ENCODE measurements at regions not wholly inside any gene's neighbourhood (a gene's known extent, or its start where the extent isn't known, plus 50 kb on each side); places are given as distances from the start of the nearest gene placed in this dataset.

DNA sequence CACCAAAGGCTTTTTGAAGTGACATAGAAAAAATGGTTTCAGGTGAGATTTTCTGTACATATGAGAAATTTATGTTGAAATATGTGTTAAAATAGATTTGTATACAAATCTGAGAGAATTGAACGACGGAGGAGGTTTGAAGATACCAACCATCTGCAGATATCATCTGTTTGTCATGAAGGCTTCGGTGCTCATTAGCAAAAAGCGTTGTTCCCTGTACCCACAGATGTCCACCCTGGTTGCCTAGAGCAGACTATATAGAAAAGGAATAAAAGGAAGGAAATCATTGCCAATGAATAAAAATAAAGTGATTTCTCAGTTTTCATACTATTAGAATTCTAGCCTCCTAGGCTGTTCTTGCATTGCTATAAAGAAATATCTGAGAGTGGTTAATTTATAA, 2262.8 kb upstream of the ACO1 start:
- no peak for TF ChIP-seq EZH2phosphoT487 (IDR thresholded peaks at IDR 0.05; ENCODE audit: borderline replicate concordance, low read length)
- TF ChIP-seq, protein P1, sequence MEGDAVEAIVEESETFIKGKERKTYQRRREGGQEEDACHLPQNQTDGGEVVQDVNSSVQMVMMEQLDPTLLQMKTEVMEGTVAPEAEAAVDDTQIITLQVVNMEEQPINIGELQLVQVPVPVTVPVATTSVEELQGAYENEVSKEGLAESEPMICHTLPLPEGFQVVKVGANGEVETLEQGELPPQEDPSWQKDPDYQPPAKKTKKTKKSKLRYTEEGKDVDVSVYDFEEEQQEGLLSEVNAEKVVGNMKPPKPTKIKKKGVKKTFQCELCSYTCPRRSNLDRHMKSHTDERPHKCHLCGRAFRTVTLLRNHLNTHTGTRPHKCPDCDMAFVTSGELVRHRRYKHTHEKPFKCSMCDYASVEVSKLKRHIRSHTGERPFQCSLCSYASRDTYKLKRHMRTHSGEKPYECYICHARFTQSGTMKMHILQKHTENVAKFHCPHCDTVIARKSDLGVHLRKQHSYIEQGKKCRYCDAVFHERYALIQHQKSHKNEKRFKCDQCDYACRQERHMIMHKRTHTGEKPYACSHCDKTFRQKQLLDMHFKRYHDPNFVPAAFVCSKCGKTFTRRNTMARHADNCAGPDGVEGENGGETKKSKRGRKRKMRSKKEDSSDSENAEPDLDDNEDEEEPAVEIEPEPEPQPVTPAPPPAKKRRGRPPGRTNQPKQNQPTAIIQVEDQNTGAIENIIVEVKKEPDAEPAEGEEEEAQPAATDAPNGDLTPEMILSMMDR (IDR thresholded peaks at IDR 0.05; ENCODE audit: low read depth, low read length, poor library complexity, severe bottlenecking) = no peak
- H3K4me3 ChIP-seq (ENCODE audit: low read length) = no peak overlapping the region
- H3K9me2 ChIP-seq (replicated peaks; ENCODE audit: control insufficient read depth, low read length) = no peaks in the 10 kb centered on the region
- H3K4me1 ChIP-seq (ENCODE audit: control insufficient read depth, low read length) = no peaks in the 10 kb centered on the region
- no peak overlapping the region for H3K4me2 ChIP-seq (ENCODE audit: low read length)
- no peaks in the 10 kb centered on the region for H3F3A ChIP-seq (ENCODE audit: control insufficient read depth, insufficient read depth)
- no peaks in the 10 kb centered on the region for H3K79me2 ChIP-seq (ENCODE audit: control insufficient read depth, low read length)
- H3K36me3 ChIP-seq (ENCODE audit: control insufficient read depth, low read length) = no peaks in the 10 kb centered on the region
- no peaks in the 10 kb centered on the region for H3K27me3 ChIP-seq (ENCODE audit: control insufficient read depth, low read length)
- no peaks in the 10 kb centered on the region for H4K20me1 ChIP-seq (ENCODE audit: control insufficient read depth, insufficient read depth, low read depth, low read length)
- H3K27ac ChIP-seq (ENCODE audit: low read depth, low read length) = no peak overlapping the region
- H3K9me3 ChIP-seq (ENCODE audit: control insufficient read depth, insufficient read depth, low read length) = no peaks in the 10 kb centered on the region

DNA sequence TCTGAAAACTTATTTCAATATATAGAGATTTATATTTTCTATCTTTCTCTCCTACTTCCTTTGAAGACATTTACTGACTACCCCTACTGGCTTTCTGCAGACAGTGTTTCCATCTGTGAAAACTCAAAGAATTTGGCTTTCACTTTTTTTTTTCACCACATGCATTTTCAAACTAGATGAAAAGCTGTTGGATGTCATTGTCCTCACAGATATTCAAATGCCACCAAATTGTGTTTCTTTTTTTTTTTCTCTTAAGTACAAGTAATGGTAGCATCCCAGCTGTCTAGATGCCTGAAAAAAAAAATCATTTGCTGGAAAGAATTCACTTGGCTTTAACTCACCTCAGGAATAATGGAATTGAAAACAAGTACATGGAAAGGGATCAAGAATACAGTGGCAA, 2258.6 kb upstream of the ACO1 start:
- Histone ChIP-seq H3K4me1 (ENCODE audit: control insufficient read depth, low read length) (no peaks in the 10 kb centered on the region), H3K36me3 (ENCODE audit: control insufficient read depth, low read length) (no peaks in the 10 kb centered on the region), H3K27ac (ENCODE audit: low read depth, low read length) (no peak overlapping the region), H3K27me3 (ENCODE audit: control insufficient read depth, low read length) (no peaks in the 10 kb centered on the region), H4K20me1 (ENCODE audit: control insufficient read depth, insufficient read depth, low read depth, low read length) (no peaks in the 10 kb centered on the region), H3K9me3 (ENCODE audit: control insufficient read depth, insufficient read depth, low read length) (no peaks in the 10 kb centered on the region), H3K4me3 (ENCODE audit: low read length) (no peak overlapping the region), H3F3A (ENCODE audit: control insufficient read depth, insufficient read depth) (no peaks in the 10 kb centered on the region), H3K9me2 (replicated peaks; ENCODE audit: control insufficient read depth, low read length) (no peaks in the 10 kb centered on the region), H3K79me2 (ENCODE audit: control insufficient read depth, low read length) (no peaks in the 10 kb centered on the region), H3K4me2 (ENCODE audit: low read length) (no peak overlapping the region)
- TF ChIP-seq, protein P1 (IDR thresholded peaks at IDR 0.05; ENCODE audit: low read depth, low read length, poor library complexity, severe bottlenecking) = no peak
- TF ChIP-seq EZH2phosphoT487 (IDR thresholded peaks at IDR 0.05; ENCODE audit: borderline replicate concordance, low read length) = no peak

GRCh38 chr9:30127371-30127770, 2257.1 kb upstream of the ACO1 start:
- Histone ChIP-seq H3K4me3 (ENCODE audit: low read length) (no peak overlapping the region), H3F3A (ENCODE audit: control insufficient read depth, insufficient read depth) (no peaks in the 10 kb centered on the region), H3K4me2 (ENCODE audit: low read length) (no peak overlapping the region), H3K36me3 (ENCODE audit: control insufficient read depth, low read length) (no peaks in the 10 kb centered on the region), H3K4me1 (ENCODE audit: control insufficient read depth, low read length) (no peaks in the 10 kb centered on the region), H3K79me2 (ENCODE audit: control insufficient read depth, low read length) (no peaks in the 10 kb centered on the region), H3K9me3 (ENCODE audit: control insufficient read depth, insufficient read depth, low read length) (no peaks in the 10 kb centered on the region), H3K27me3 (ENCODE audit: control insufficient read depth, low read length) (no peaks in the 10 kb centered on the region), H3K9me2 (replicated peaks; ENCODE audit: control insufficient read depth, low read length) (no peaks in the 10 kb centered on the region), H4K20me1 (ENCODE audit: control insufficient read depth, insufficient read depth, low read depth, low read length) (no peaks in the 10 kb centered on the region), H3K27ac (ENCODE audit: low read depth, low read length) (no peak overlapping the region)
- TF ChIP-seq, protein P1 (IDR thresholded peaks at IDR 0.05; ENCODE audit: low read depth, low read length, poor library complexity, severe bottlenecking) = no peak

DNA sequence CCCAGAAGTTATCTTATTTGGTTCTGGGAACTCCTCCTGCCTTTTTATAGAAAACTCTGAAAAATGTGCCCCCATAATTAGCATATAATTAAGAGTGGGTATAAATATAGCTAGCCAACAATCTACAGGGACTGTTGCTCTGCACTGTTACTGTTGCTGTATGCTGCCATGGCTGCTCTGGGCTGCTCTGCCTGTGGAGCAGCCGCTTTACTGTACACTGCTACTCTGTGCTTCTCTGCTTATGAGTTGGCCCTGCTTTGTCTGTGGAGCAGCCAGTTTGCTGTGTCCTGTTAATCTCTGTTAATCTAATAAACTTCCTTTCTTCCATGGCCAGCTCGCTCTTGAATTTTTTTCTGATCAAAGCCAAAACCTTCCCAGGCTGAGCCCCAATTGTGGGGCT, 2244.0 kb upstream of the ACO1 start:
- H3K9me2 ChIP-seq (replicated peaks; ENCODE audit: control insufficient read depth, low read length) = no peaks in the 10 kb centered on the region
- no peaks in the 10 kb centered on the region for H3K9me3 ChIP-seq (ENCODE audit: control insufficient read depth, insufficient read depth, low read length)
- H3K4me3 ChIP-seq (ENCODE audit: low read length) = no peak overlapping the region
- no peaks in the 10 kb centered on the region for H3K27me3 ChIP-seq (ENCODE audit: control insufficient read depth, low read length)
- H3K4me2 ChIP-seq (ENCODE audit: low read length) = no peak overlapping the region
- H3K79me2 ChIP-seq (ENCODE audit: control insufficient read depth, low read length) = no peaks in the 10 kb centered on the region
- TF ChIP-seq, protein P1 (IDR thresholded peaks at IDR 0.05; ENCODE audit: low read depth, low read length, poor library complexity, severe bottlenecking) = no peak
- no peak for TF ChIP-seq EZH2phosphoT487 (IDR thresholded peaks at IDR 0.05; ENCODE audit: borderline replicate concordance, low read length)
- H3K36me3 ChIP-seq (ENCODE audit: control insufficient read depth, low read length) = no peaks in the 10 kb centered on the region
- H3K27ac ChIP-seq (ENCODE audit: low read depth, low read length) = no peak overlapping the region
- H4K20me1 ChIP-seq (ENCODE audit: control insufficient read depth, insufficient read depth, low read depth, low read length) = no peaks in the 10 kb centered on the region
- no peaks in the 10 kb centered on the region for H3K4me1 ChIP-seq (ENCODE audit: control insufficient read depth, low read length)
- H3F3A ChIP-seq (ENCODE audit: control insufficient read depth, insufficient read depth) = no peaks in the 10 kb centered on the region

Data from DOHH2 (cell line).